GM06990 (cell line): ENCODE measurements at regions not wholly inside any gene's neighbourhood (a gene's known extent, or its start where the extent isn't known, plus 50 kb on each side); places are given as distances from the start of the nearest gene placed in this dataset.

Experiments used
- DNase-seq: peaks from one replicate; pipeline ENCODE4 v3.0.0-alpha.2; 2011; ENCODE audit not compliant: insufficient read length; ENCODE audit errors: extremely low read depth
- H3K27me3 ChIP-seq: replicated peaks from 2 replicates; pipeline ENCODE4 v1.6.0; 2011; ENCODE audit warnings: low read length; ENCODE audit not compliant: control insufficient read depth, insufficient read depth
- H3K36me3 ChIP-seq: 2 replicates; pipeline ENCODE4 v1.5.1; 2011; ENCODE audit warnings: low read length; ENCODE audit not compliant: control insufficient read depth, insufficient read depth
- H3K4me3 ChIP-seq: replicated peaks from 2 replicates; pipeline ENCODE4 v1.5.1; 2011; ENCODE audit warnings: low read depth, mild to moderate bottlenecking, control low read depth, low read length
- CTCF ChIP-seq: IDR thresholded peaks from 2 replicates; pipeline ENCODE4 v1.5.1; 2011; ENCODE audit warnings: low read length, control low read depth, mild to moderate bottlenecking, inconsistent platforms; ENCODE audit not compliant: insufficient read depth, poor library complexity, severe bottlenecking

- no peak for TF ChIP-seq CTCF
- H3K36me3 ChIP-seq: no peaks in the 10 kb centered on the region
Observed at GRCh38 chr1:193555662-193556441, 369.4 kb upstream of the B3GALT2 start.

DNA sequence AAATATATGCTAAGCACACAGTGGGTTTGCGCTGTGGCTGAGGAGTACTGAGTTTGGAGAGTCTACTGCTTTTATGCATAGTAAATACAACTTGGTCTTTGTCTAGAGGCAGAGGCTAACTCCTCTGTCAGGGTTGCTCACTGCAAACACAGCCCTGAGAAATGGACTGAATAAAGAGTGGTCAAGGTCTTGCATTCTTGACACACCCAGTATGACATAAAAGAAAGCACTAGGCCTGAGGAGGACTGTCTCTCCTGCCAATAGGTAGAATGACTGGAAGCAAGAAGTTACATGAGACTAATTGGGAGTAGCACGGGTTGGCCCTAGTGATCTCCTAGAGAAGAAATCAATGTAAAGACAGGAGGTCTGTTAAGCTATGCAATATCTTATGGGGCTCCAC lies 367.2 kb upstream of the B3GALT2 start:
- no peak overlapping the region for H3K4me3 ChIP-seq
- no peaks in the 10 kb centered on the region for H3K36me3 ChIP-seq
- no peak for TF ChIP-seq CTCF
- no peaks in the 10 kb centered on the region for H3K27me3 ChIP-seq
- no peak for DNase-seq

More at GRCh38 chr1:193555662-193556441, 369.4 kb upstream of the B3GALT2 start:
- DNase-seq: no peak
- Histone ChIP-seq H3K4me3 (no peak overlapping the region), H3K27me3 (no peaks in the 10 kb centered on the region)

DNA sequence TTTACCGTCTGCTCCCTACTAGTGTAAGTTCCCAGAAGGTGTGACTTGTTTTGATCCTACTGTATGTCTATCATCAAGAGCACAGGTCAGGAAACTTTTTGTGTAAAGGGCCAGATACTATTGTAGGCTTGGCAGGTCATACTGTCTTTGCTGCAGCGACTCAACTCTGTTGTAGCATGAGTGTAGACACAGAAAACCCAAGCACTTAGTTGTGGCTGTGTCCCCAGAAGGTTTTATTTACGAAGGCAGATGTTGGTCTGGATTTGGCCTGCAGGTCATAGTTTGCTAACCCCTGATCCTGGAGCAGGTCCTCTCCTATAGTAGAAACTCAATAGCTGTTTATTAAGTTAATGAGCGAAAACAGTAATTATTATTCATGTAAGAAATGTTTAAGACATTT lies 365.9 kb upstream of the B3GALT2 start:
- TF ChIP-seq CTCF: no peak
- no peak overlapping the region for H3K4me3 ChIP-seq
- no peaks in the 10 kb centered on the region for H3K27me3 ChIP-seq
- no peak for DNase-seq
- no peaks in the 10 kb centered on the region for H3K36me3 ChIP-seq

DNA sequence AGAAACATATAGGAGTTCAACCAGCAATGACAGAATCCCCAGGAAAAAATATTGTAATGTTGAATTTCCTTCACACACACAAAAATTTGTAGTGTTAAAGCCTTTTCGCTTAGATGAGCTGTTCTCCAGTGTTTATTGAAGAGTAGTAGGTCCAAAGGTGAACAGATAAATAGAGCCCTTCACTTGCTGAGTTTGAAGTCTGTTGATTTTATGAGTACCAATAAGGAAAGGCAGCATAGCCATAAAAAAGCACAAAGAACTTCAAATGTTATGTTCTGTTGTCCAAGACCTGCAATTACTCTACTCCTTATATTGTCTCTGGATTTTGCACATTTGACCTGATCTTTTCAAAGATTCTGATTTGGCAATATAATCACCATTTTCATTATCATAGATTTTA lies 362.7 kb upstream of the B3GALT2 start:
- Histone ChIP-seq H3K36me3 (no peaks in the 10 kb centered on the region), H3K4me3 (no peak overlapping the region), H3K27me3 (no peaks in the 10 kb centered on the region)
- DNase-seq: no peak
- no peak for TF ChIP-seq CTCF

GRCh38 chr1:193545171-193545570 lies 358.8 kb upstream of the B3GALT2 start:
- TF ChIP-seq CTCF: no peak
- Histone ChIP-seq H3K27me3 (no peaks in the 10 kb centered on the region), H3K4me3 (no peak overlapping the region), H3K36me3 (no peaks in the 10 kb centered on the region)
- no peak for DNase-seq

DNA sequence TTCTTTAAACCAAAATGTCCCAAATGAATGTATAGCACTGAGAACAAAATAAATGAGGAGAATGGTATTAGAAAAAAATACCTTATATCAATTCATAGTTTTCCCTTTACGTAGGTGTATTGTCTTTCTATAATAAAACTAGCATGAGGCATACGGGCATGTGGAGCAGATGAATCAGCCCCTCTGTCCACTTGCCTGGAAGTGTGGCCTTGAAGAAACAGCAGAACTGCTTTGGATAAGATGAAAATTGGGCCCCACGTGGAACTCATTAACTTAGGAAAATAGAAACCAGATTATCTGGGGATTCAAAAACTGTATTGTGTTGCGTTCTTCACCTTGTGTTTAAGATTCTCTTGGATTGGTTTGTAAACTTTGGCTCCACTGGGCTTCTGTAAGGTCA lies 356.8 kb upstream of the B3GALT2 start:
- Histone ChIP-seq H3K4me3 (no peak overlapping the region), H3K36me3 (no peaks in the 10 kb centered on the region), H3K27me3 (no peaks in the 10 kb centered on the region)
- no peak for DNase-seq
- TF ChIP-seq CTCF: no peak
